ENCODE measurements at regions not wholly inside any gene's neighbourhood (a gene's known extent, or its start where the extent isn't known, plus 50 kb on each side); places are given as distances from the start of the nearest gene placed in this dataset.
"Not testable (repeated sequence)": the region's sequence is repeated elsewhere in the genome, so short reads cannot be mapped to it uniquely, and the experiment has no call there.

GRCh38 chr11:97007283-97007682 lies 617.5 kb downstream of the JRKL start:
- H3K4me2 ChIP-seq (ENCODE audit: control insufficient read depth, extremely low read depth, insufficient read depth, low read depth, low read length): no peak overlapping the region
- H2AFZ ChIP-seq (ENCODE audit: control insufficient read depth, low read length): no peak overlapping the region
- no peak overlapping the region for H3K9ac ChIP-seq (ENCODE audit: control insufficient read depth, extremely low read depth, insufficient read depth, low read length)
- H3K27ac ChIP-seq (ENCODE audit: control insufficient read depth, insufficient read depth, low read length): no peak overlapping the region
- no peaks in the 10 kb centered on the region for H3K36me3 ChIP-seq (ENCODE audit: control insufficient read depth in 2 of 2, extremely low read depth in 1 of 2, insufficient read depth in 2 of 2, low read length in 2 of 2)
- H3K4me1 ChIP-seq (ENCODE audit: control insufficient read depth, extremely low read depth, insufficient read depth, low read length): no peaks in the 10 kb centered on the region
- no peak for FAIRE-seq
- H3K79me2 ChIP-seq (ENCODE audit: control insufficient read depth, insufficient read depth, low read length): no peaks in the 10 kb centered on the region
- no peak for TF ChIP-seq CTCF (optimal IDR thresholded peaks at IDR 0.05 in 1 of 3, IDR thresholded peaks at IDR 0.05 in 1 of 3, conservative IDR thresholded peaks at IDR 0.05 in 1 of 3; ENCODE audit: extremely low read depth in 1 of 3, insufficient read depth in 2 of 3, low read length in 3 of 3)
- TF ChIP-seq EZH2 (IDR thresholded peaks at IDR 0.05; ENCODE audit: low read length): no peak
- H3K9me1 ChIP-seq (ENCODE audit: control insufficient read depth, extremely low read depth, insufficient read depth, low read length): no peaks in the 10 kb centered on the region
- dilution Hi-C loops (cut with MboI; ENCODE audit: extremely low pct_ligation_motif_present, low sequenced_read_pairs): no loop called here
- H3K9me3 ChIP-seq (ENCODE audit: control insufficient read depth, low read depth, low read length): no peaks in the 10 kb centered on the region
- no peaks in the 10 kb centered on the region for H3K27me3 ChIP-seq (ENCODE audit: control insufficient read depth, extremely low read depth, insufficient read depth, low read length)
- no peak for DNase-seq (ENCODE audit: low read depth, low spot score)
- no peaks in the 10 kb centered on the region for H4K20me1 ChIP-seq (ENCODE audit: control insufficient read depth, extremely low read depth, insufficient read depth, low read length)
- H3K4me3 ChIP-seq (ENCODE audit: control insufficient read depth in 2 of 3, extremely low read depth in 1 of 3, insufficient read depth in 2 of 3, low read depth in 1 of 3, low read length in 3 of 3): no peak overlapping the region

GRCh38 chr11:97009613-97010012 lies 619.8 kb downstream of the JRKL start:
- H3K4me3 ChIP-seq (ENCODE audit: control insufficient read depth in 2 of 3, extremely low read depth in 1 of 3, insufficient read depth in 2 of 3, low read depth in 1 of 3, low read length in 3 of 3): no peak overlapping the region
- H3K79me2 ChIP-seq (ENCODE audit: control insufficient read depth, insufficient read depth, low read length): no peaks in the 10 kb centered on the region
- FAIRE-seq: no peak
- no peaks in the 10 kb centered on the region for H4K20me1 ChIP-seq (ENCODE audit: control insufficient read depth, extremely low read depth, insufficient read depth, low read length)
- no peak for DNase-seq (ENCODE audit: low read depth, low spot score)
- no peak overlapping the region for H3K9ac ChIP-seq (ENCODE audit: control insufficient read depth, extremely low read depth, insufficient read depth, low read length)
- H3K9me3 ChIP-seq (ENCODE audit: control insufficient read depth, low read depth, low read length): no peaks in the 10 kb centered on the region
- dilution Hi-C loops (cut with MboI; ENCODE audit: extremely low pct_ligation_motif_present, low sequenced_read_pairs): no loop called here
- H3K27me3 ChIP-seq (ENCODE audit: control insufficient read depth, extremely low read depth, insufficient read depth, low read length): no peaks in the 10 kb centered on the region
- no peaks in the 10 kb centered on the region for H3K9me1 ChIP-seq (ENCODE audit: control insufficient read depth, extremely low read depth, insufficient read depth, low read length)
- H2AFZ ChIP-seq (ENCODE audit: control insufficient read depth, low read length): no peak overlapping the region
- H3K4me1 ChIP-seq (ENCODE audit: control insufficient read depth, extremely low read depth, insufficient read depth, low read length): no peaks in the 10 kb centered on the region
- no peaks in the 10 kb centered on the region for H3K36me3 ChIP-seq (ENCODE audit: control insufficient read depth in 2 of 2, extremely low read depth in 1 of 2, insufficient read depth in 2 of 2, low read length in 2 of 2)
- no peak overlapping the region for H3K27ac ChIP-seq (ENCODE audit: control insufficient read depth, insufficient read depth, low read length)
- TF ChIP-seq EZH2 (IDR thresholded peaks at IDR 0.05; ENCODE audit: low read length) (no peak), CTCF (optimal IDR thresholded peaks at IDR 0.05 in 1 of 3, IDR thresholded peaks at IDR 0.05 in 1 of 3, conservative IDR thresholded peaks at IDR 0.05 in 1 of 3; ENCODE audit: extremely low read depth in 1 of 3, insufficient read depth in 2 of 3, low read length in 3 of 3) (no peak)
- no peak overlapping the region for H3K4me2 ChIP-seq (ENCODE audit: control insufficient read depth, extremely low read depth, insufficient read depth, low read depth, low read length)

- DNase-seq (ENCODE audit: low read depth, low spot score); H3K4me3 ChIP-seq (ENCODE audit: control insufficient read depth in 2 of 3, extremely low read depth in 1 of 3, insufficient read depth in 2 of 3, low read depth in 1 of 3, low read length in 3 of 3); H3K27me3 ChIP-seq (ENCODE audit: control insufficient read depth, extremely low read depth, insufficient read depth, low read length); H3K27ac ChIP-seq (ENCODE audit: control insufficient read depth, insufficient read depth, low read length); H4K20me1 ChIP-seq (ENCODE audit: control insufficient read depth, extremely low read depth, insufficient read depth, low read length); FAIRE-seq; H3K79me2 ChIP-seq (ENCODE audit: control insufficient read depth, insufficient read depth, low read length); H3K4me2 ChIP-seq (ENCODE audit: control insufficient read depth, extremely low read depth, insufficient read depth, low read depth, low read length); H3K36me3 ChIP-seq (ENCODE audit: control insufficient read depth in 2 of 2, extremely low read depth in 1 of 2, insufficient read depth in 2 of 2, low read length in 2 of 2); H2AFZ ChIP-seq (ENCODE audit: control insufficient read depth, low read length); dilution Hi-C loops (cut with MboI; ENCODE audit: extremely low pct_ligation_motif_present, low sequenced_read_pairs); H3K4me1 ChIP-seq (ENCODE audit: control insufficient read depth, extremely low read depth, insufficient read depth, low read length); H3K9me1 ChIP-seq (ENCODE audit: control insufficient read depth, extremely low read depth, insufficient read depth, low read length); H3K9ac ChIP-seq (ENCODE audit: control insufficient read depth, extremely low read depth, insufficient read depth, low read length); H3K9me3 ChIP-seq (ENCODE audit: control insufficient read depth, low read depth, low read length): not testable (repeated sequence)
Observed at GRCh38 chr11:97010997-97011396, 621.2 kb downstream of the JRKL start.
